IPS DF 4.7 (cell line): ENCODE measurements at regions not wholly inside any gene's neighbourhood (a gene's known extent, or its start where the extent isn't known, plus 50 kb on each side); places are given as distances from the start of the nearest gene placed in this dataset.
"Not testable (repeated sequence)": the region's sequence is repeated elsewhere in the genome, so short reads cannot be mapped to it uniquely, and the experiment has no call there.

Source experiments
- DNase-seq: peaks from one replicate; pipeline ENCODE4 v3.0.0-alpha.2; 2013; ENCODE audit warnings: low spot score; ENCODE audit errors: extremely low read depth

DNA sequence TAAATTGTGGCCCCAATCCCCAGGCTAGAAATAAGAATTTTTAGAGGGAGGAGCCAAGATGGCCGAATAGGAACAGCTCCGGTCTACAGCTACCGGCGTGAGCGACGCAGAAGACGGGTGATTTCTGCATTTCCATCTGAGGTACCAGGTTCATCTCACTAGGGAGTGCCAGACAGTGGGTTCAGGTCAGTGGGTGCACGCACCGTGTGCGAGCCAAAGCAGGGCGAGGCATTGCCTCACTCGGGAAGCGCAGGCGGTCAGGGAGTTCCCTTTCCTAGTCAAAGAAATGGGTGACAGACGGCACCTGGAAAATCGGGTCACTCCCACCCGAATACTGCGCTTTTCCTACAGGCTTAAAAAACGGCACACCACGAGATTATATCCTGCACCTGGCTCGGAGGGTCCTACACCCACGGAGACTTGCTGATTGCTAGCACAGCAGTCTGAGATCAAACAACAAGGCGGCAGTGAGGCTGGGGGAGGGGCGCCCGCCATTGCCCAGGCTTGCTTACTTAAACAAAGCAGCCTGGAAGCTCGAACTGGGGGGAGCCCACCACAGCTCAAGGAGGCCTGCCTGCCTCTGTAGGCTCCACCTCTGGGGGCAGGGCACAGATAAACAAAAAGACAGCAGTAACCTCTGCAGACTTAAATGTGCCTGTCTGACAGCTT is 257.7 kb upstream of the MEIS1 start:
- DNase-seq: not testable (repeated sequence)

- DNase-seq: no peak
Observed at GRCh38 chr2:66174491-66174890, 260.4 kb upstream of the MEIS1 start.

- no peak for DNase-seq
Observed at GRCh38 chr2:66173645-66174044, 261.3 kb upstream of the MEIS1 start.

GRCh38 chr2:66171530-66171929 is 263.4 kb upstream of the MEIS1 start:
- DNase-seq: no peak

- DNase-seq: no peak
Observed at GRCh38 chr2:66170744-66171330, 264.1 kb upstream of the MEIS1 start.

DNA sequence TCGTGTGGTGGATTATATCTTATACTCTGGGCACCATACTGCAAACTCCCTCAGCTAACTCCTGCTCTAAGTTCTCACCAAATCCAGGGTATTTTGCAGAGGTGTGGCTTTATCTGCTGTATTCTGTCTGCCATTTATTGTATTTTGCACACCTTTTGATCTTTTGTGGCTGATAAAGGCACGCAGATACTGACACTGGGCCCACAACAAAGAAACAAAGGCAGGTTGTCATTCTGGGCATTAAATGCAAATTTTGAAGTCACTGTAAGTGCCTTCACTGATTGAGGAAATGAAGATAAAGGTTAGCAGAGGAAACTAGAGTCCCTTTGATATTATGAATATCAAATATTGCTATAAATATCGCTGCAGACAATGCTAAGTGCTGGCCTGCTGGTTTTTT is 265.8 kb upstream of the MEIS1 start:
- no peak for DNase-seq

DNA sequence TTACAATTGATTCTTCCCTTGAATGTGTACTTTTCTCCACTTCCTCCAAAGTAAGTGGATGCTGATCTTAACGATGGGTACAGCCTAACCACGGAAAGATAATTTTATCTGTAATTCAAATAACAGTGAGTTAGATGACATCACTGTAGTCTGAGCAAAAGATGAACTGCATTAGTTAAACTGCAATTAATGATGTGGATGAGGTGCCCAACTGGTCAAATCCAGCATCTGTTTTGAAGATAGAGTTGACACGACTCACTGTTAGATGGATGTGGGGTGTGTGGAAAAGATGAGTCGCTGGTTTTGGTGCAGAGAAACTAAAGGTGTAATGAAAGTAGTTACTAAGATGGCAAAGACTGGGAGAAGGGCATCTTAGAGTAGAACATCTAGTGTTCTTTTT is 270.5 kb upstream of the MEIS1 start:
- DNase-seq: no peak

DNA sequence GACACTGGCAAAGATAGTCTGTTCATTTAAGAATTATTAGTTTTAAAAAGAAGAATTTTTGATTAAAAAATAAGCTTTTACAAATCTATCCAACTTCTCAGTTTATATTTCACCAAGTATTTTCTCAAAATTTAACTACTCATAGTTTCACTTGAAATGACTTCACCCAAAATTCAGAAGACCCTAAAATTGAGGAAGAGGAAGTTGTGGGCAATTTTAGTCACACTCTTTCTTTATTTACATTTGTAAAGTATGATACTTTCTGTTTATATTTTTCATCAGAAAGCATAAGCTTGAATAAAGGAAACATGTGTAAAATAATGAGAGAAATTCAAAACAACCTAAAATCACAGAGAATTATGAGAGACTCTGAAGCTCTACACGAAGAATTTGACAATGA is 278.8 kb upstream of the MEIS1 start:
- no peak for DNase-seq

DNA sequence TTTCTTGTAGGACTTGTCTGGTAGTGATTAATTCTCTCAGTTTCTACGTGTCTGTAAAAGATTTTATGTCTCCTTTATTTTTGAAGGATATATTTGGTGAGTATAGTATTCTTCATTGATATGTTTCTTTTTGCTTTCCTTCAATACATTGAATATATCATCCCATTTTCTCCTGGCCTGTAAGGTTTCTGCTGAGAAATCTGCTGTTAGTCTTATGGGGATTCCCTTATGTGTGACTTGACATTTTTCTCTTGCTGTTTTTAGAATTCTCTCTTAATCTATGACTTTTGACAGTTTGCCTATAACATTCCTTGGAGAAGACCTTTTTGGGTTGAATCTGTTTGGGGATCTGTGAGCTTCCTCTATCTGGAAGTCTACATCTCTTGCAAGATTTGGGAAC is 281.0 kb upstream of the MEIS1 start:
- no peak for DNase-seq

GRCh38 chr2:66145490-66145889 is 289.4 kb upstream of the MEIS1 start:
- no peak for DNase-seq

GRCh38 chr2:66144324-66144723 is 290.6 kb upstream of the MEIS1 start:
- not testable (repeated sequence) for DNase-seq

DNA sequence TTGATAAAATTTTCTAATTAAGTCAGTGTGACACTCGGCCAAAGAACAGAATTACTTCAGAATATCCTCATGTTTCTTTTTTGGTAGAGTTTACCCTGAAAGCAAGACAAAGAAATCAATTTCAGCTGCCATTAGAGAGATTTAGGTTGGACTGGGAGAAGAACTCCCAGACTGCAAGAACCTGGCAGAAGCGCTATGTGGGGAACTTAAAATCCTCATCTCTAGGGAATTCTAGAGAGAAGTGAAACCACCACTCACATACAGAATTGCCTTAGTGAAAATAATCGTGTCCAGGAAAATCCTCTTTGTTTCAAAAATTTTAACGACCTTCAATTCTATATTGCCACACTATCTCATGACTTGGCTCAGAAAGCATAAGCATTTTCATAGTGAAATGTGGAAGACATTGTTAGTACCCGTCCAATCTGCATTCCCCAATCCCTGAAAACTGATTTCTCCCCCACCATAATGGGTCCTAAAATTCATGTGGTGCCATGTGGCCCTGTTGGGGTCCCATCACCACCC is 297.3 kb upstream of the MEIS1 start:
- DNase-seq: no peak

DNA sequence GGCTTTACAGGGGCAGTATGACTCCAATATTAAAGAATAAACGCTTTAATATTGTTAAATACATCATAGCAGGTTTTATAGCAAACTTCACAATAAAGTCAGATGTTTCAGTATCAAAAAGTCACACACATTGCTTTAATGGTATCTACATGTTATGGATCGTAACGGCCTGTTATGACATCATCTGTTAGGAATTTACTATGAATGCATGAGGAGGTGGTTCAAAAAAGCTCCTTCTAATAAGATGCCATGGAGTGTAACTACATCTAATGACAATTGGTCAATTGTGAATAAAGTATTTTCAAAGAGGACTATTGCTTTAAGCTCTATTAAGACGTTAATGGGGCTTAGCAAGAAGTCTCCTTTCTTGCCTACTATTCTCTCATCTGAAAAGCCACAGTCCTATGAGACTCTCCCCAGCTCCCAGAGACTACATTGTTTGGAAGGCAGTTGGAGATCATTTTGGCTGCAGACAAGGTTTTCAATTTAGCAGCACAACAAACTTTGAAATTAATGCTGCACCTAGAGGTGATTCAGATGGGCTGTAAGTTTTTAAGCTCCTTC is 300.7 kb upstream of the MEIS1 start:
- no peak for DNase-seq

DNA sequence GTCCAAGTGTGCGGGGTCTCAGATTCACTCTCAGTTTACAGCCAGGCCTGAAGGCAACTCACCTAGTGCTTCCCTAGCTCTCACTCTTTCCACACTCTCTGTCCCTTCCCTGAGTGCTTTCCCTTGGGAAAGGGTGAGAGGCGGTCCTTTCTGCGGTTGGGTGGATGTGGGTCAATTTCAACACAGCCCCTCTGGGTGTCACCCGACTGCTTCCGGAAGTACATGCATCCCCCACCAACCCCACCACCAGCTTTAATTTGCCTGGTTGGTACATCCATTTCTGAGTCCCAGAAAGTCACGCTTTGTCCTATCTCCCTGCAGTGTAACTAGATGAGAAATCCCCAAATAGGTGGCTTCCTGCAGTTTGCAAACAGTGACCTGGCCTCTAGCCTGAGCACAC is 307.3 kb upstream of the MEIS1 start:
- DNase-seq: no peak

DNA sequence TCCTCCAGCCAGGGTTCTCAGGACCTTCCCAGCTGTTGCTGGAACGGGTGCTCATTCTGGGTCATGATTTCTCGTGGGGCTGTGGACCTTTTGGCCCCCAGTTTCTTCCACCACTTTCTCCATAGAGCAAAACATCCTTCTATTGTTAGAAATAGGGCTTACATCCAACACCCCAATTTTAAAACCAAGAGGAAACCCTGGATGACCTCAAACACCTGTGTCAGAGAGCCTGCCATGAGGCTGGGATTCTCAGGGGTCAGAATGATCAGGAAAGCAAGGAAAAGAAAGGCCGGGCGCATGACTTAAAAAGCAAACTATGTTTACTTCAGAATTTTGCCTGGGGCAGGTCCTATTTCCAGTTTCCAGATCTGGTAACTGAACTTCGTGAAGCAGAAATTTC is 307.9 kb upstream of the MEIS1 start:
- no peak for DNase-seq

DNA sequence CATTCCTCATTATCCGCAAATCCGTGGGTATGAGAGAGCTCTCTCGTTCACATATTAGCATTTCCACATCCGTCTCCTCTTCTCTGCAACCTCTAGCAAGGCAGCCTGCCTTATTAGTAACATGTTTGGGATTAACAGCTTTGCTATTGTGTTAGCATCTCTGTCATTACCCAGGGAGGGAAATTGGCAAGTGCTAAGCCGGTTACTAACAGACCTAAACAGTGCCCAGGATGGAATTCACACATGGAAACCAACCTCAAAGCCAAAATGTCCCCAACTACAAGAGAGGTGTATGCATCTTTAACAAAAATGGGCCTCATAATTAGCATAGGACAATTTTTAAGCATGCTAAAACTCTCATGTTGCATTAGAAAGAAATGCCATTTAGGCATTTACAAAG is 309.0 kb upstream of the MEIS1 start:
- DNase-seq: no peak

- no peak for DNase-seq
Observed at GRCh38 chr2:66122516-66122915, 312.4 kb upstream of the MEIS1 start.

GRCh38 chr2:66121946-66122345 is 313.0 kb upstream of the MEIS1 start:
- DNase-seq: no peak

GRCh38 chr2:66113988-66114625 is 320.8 kb upstream of the MEIS1 start:
- no peak for DNase-seq

DNA sequence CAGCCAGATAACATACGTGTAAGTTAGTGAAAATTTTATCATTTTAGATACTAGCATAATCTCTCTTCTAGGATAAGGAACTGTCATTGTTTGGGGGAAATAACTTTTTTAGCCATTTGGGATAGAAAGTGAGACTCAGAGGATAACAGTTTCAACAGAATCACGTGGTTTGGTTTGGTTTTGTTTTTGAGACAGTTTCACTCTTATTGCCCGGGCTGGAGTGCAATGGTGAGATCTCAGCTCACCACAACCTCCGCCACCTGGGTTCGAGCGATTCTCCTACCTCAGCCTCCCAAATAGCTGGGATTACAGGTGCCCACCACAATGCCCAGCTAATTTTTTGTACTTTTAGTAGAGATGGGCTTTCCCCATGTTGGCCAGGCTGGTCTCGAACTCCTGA is 323.2 kb upstream of the MEIS1 start:
- no peak for DNase-seq

DNA sequence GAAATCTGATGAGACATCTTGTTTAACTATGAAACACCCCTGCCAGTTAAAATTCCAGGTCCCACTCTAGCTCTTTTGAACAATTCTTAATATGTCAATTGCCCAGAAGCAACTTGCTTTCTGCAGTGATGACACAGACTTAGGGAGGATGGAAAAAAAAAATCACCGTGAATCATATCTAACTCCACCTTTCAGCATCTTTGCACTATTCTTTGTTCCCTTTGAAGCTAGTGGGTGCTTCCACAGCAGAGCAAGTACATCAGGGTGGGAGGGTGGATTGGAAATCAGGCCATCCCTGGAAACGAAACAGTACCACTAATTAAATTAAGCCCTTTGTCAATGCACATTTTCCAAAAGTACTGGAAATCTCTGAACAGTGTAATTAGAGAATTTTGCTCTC is 324.3 kb upstream of the MEIS1 start:
- no peak for DNase-seq

GRCh38 chr2:66110086-66110485 is 324.8 kb upstream of the MEIS1 start:
- DNase-seq: no peak

DNA sequence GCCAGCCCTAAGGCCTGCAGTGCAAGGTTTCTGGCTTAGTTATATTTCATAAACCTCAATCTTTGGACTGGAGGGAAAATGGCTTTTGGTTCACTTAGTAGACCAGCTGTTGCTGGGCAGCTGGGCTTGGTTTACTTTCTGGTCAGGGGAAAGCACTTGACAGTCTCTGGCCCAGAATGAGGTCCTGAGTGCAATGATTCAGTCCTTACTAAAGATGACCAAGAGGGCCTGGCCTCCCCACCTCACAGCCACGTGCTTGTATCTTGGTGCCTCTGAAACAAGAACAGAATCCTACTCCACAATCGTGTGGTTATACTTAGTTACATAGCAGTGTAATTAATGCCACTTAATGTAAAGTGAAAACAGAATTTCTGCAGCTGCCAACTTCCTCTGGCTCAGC is 325.5 kb upstream of the MEIS1 start:
- no peak for DNase-seq
